ENCODE measurements at regions not wholly inside any gene's neighbourhood (a gene's known extent, or its start where the extent isn't known, plus 50 kb on each side); places are given as distances from the start of the nearest gene placed in this dataset.

DNA sequence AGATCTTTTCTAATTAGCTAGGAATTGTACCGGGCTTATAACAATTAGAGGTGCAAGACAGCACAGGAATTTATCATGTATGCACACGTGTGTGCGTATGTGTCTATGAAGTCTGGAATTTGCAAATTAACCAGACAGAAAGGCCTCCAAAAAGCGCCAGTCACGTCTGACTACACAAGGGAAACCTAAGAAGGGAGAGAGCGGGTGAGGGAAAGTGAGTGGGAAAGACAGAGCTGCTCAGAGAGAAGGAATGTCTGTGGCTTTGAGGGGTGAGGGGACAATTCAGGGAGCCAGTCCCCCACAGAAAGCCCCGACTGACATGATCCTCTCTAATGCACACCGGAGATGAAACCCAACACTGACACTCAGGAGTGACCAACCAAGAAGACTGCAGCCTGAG is 197.7 kb upstream of the SH3BP4 start:
- TF ChIP-seq, protein P1, sequence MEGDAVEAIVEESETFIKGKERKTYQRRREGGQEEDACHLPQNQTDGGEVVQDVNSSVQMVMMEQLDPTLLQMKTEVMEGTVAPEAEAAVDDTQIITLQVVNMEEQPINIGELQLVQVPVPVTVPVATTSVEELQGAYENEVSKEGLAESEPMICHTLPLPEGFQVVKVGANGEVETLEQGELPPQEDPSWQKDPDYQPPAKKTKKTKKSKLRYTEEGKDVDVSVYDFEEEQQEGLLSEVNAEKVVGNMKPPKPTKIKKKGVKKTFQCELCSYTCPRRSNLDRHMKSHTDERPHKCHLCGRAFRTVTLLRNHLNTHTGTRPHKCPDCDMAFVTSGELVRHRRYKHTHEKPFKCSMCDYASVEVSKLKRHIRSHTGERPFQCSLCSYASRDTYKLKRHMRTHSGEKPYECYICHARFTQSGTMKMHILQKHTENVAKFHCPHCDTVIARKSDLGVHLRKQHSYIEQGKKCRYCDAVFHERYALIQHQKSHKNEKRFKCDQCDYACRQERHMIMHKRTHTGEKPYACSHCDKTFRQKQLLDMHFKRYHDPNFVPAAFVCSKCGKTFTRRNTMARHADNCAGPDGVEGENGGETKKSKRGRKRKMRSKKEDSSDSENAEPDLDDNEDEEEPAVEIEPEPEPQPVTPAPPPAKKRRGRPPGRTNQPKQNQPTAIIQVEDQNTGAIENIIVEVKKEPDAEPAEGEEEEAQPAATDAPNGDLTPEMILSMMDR (conservative IDR thresholded peaks at IDR 0.05; ENCODE audit: low read depth, low read length) = no peak
- TF ChIP-seq EZH2 (IDR thresholded peaks at IDR 0.05; ENCODE audit: borderline replicate concordance, low read depth, low read length, poor library complexity, severe bottlenecking) = no peak

Data from A673 (cell line).